ENCODE measurements at regions not wholly inside any gene's neighbourhood (a gene's known extent, or its start where the extent isn't known, plus 50 kb on each side); places are given as distances from the start of the nearest gene placed in this dataset.

- TF ChIP-seq PRDM15 (CRISPR knock-in tag; IDR thresholded peaks at IDR 0.05) (no peak), ZBTB11 (CRISPR knock-in tag; IDR thresholded peaks at IDR 0.05) (no peak), RELA (IDR thresholded peaks at IDR 0.05; ENCODE audit: borderline replicate concordance, partially characterized antibody) (no peak)
Measured at GRCh38 chr5:166050531-166050930, 2240.9 kb upstream of the WWC1 start (continued).

GRCh38 chr5:166058660-166059059 lies 2232.8 kb upstream of the WWC1 start:
- FAIRE-seq: no peak
- no peak for TF ChIP-seq EP300 (IDR thresholded peaks at IDR 0.05; ENCODE audit: borderline replicate concordance in 1 of 2, control insufficient read depth in 1 of 2, low read depth in 2 of 2, low read length in 2 of 2)
- TF ChIP-seq USF1 (IDR thresholded peaks at IDR 0.05; ENCODE audit: borderline replicate concordance, extremely low read length, insufficient read depth, low read depth, low read length): no peak
- no peak for TF ChIP-seq ZZZ3 (IDR thresholded peaks at IDR 0.05; ENCODE audit: control insufficient read depth, insufficient read length, low read depth)
- TF ChIP-seq ZNF592 (IDR thresholded peaks at IDR 0.05): no peak
- no peak for TF ChIP-seq SPI1 (IDR thresholded peaks at IDR 0.05; ENCODE audit: borderline replicate concordance, insufficient read depth, low read depth, low read length)
- TF ChIP-seq ZNF622 (IDR thresholded peaks at IDR 0.05): no peak
- no peak for TF ChIP-seq HDGF (IDR thresholded peaks at IDR 0.05)

More at GRCh38 chr5:166058660-166059059, 2232.8 kb upstream of the WWC1 start:
- DNase-seq (ENCODE audit: low read depth, low spot score) (no peak), ATAC-seq (no peak)
- no peaks in the 10 kb centered on the region for H4K20me1 ChIP-seq (ENCODE audit: control insufficient read depth, insufficient read depth)
- in situ Hi-C loops (cut with MboI): no loop called here
- H2AFZ ChIP-seq (ENCODE audit: control insufficient read depth, low read depth, low read length): no peak overlapping the region
- POLR2A ChIA-PET: no interaction called here
- RAD21 ChIA-PET (ENCODE audit: unreplicated experiment): no interaction called here
- H3K4me1 ChIP-seq (ENCODE audit: control insufficient read depth, insufficient read depth, low read length): no peaks in the 10 kb centered on the region
- H3K79me2 ChIP-seq (ENCODE audit: control insufficient read depth, insufficient read depth, low read length): no peaks in the 10 kb centered on the region
- intact Hi-C loops (cut with micrococcal nuclease; ENCODE audit: unreplicated experiment): no loop called here
- no peak overlapping the region for H3K9ac ChIP-seq (ENCODE audit: control insufficient read depth, insufficient read depth, low read length)
- WGBS (ENCODE audit: insufficient coverage, insufficient replicate concordance, low lambda C conversion rate, missing lambda C conversion rate): 35% methylated on average over 5 of the region's 5 CpGs
- no peak overlapping the region for H3K4me3 ChIP-seq
- H3K4me2 ChIP-seq (ENCODE audit: control insufficient read depth, insufficient read depth): no peak overlapping the region
- no peaks in the 10 kb centered on the region for H3K36me3 ChIP-seq (ENCODE audit: control insufficient read depth in 2 of 2, insufficient read depth in 2 of 2, low read length in 1 of 2)
- H3K27ac ChIP-seq (ENCODE audit: control insufficient read depth, insufficient read depth): no peak overlapping the region
- CTCF ChIA-PET: no interaction called here
- SMC1A ChIA-PET (ENCODE audit: uncharacterized antibody, unreplicated experiment): no interaction called here
- no peaks in the 10 kb centered on the region for H3K27me3 ChIP-seq (replicated peaks in 1 of 2; ENCODE audit: control insufficient read depth in 2 of 2, insufficient read depth in 2 of 2, low read length in 1 of 2)
- no peaks in the 10 kb centered on the region for H3K9me3 ChIP-seq (replicated peaks; ENCODE audit: control insufficient read depth, insufficient read depth, low read length)
- BruUV-seq (replicated peaks): no TSS peak

Measured in GM12878 (cell line).